Body of pancreas (tissue), 4 donors: ENCODE measurements at regions not wholly inside any gene's neighbourhood (a gene's known extent, or its start where the extent isn't known, plus 50 kb on each side); places are given as distances from the start of the nearest gene placed in this dataset.

Experiments used
- ATAC-seq: fragments of 150-250 bp; one replicate; pipeline ENCODE4 v1.9.1; 2016
- DNase-seq, 4 donors: peaks; one replicate each; pipeline ENCODE4 v3.0.0-alpha.2; 2019
- H3K27ac ChIP-seq, 4 donors: fragments of 200-600 bp; sonication (generic); 1 replicate in 3 of 4; 2 replicates in 1 of 4; pipeline versions ENCODE4 v1.5.1 to v1.6.1; 2016 to 2019; ENCODE audit warnings: mild to moderate bottlenecking in 1 of 4, mixed read lengths in 1 of 4, moderate library complexity in 1 of 4
- H3K27me3 ChIP-seq, 2 donors: fragments of 200-600 bp; sonication (generic); one replicate each; pipeline ENCODE4 v1.6.0; 2016; ENCODE audit warnings: mild to moderate bottlenecking in 1 of 2
- H3K36me3 ChIP-seq, 2 donors: fragments of 200-600 bp; sonication (generic); replicated peaks in 1 of 2; 2 replicates each; pipeline ENCODE4 v1.5.1; 2016; ENCODE audit warnings: low read depth in 2 of 2; ENCODE audit not compliant: insufficient read depth in 1 of 2
- H3K4me1 ChIP-seq: fragments of 200-600 bp; sonication (generic); one replicate; pipeline ENCODE4 v1.6.0; 2016
- H3K4me3 ChIP-seq, 2 donors: fragments of 200-600 bp; sonication (generic); 1 replicate in 1 of 2; 2 replicates in 1 of 2; pipeline ENCODE4 v1.5.1; 2016 to 2019
- H3K9me3 ChIP-seq, 3 donors: fragments of 200-600 bp; sonication (generic); 1 replicate in 2 of 3; 2 replicates in 1 of 3; pipeline ENCODE4 v1.5.1; 2016
- POLR2A ChIP-seq, 3 donors: fragments of 450-650 bp; IDR thresholded peaks; one replicate each; pipeline ENCODE4 v1.6.1; 2016; ENCODE audit warnings: antibody characterized with exemption in 3 of 3, mild to moderate bottlenecking in 2 of 3
- WGBS, 2 donors: methylation state at CpG; one replicate each; pipeline ENCODE4 v1.1.5; 2017; 5-methylcytosine and 5-hydroxymethylcytosine counted together
- intact Hi-C: fragments of 100-400 bp; cut with DNase I; formaldehyde crosslinking; loops from one replicate; pipeline ENCODE4 v1.15.1; 2023
- TF ChIP-seq, protein P1 (sequence below), 7 experiments: fragments of 450-650 bp in 4 of 7; fragments of 200-600 bp in 3 of 7; sonication (generic) in 3 of 7; IDR thresholded peaks; one replicate each; pipeline ENCODE4 v1.5.1; 2016 to 2019; ENCODE audit warnings: antibody characterized with exemption in 7 of 7

DNA sequence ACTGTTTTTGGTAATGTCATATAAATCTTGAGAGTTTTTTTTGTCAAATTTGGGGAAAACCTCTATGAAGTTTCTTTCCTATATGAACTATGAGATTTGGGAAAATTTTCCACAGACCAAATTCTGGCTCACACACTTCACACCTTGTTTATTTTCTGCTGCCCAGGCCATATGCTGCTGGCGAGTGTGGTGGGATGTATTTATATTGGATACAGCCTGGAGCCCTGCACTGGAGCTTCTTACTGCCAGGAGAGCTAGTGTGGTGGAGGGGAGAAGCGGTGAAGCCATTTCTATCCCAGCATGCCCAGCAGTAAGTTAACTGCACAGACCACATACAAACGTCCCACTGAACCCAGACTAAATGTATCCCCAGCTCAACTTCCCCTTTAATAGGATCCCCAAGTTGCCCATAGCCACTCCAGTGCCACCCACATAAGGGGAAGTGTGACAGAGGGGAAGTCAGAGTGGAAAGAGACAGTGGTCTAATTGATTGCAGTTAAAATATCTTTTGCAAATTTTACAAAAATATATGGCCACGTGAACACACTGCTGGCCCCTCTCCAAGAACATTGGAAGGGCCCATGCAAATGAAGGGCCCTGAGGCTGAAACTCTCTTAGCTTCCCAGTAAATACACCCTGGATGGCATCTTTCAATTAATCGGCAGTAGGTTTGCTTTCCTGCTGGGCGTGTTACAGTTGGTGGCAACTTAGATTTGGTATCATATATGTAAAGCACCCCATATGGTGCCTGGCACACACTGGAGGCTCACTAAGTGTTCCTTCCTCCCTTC lies 146.6 kb upstream of the ITGA6 start:
- WGBS, 2 donors = 56 to 72% methylated on average over 6 of the region's 6 CpGs
- peak in 1 of 4 donors; percentile 57 for DNase-seq
- Histone ChIP-seq H3K4me1 (peaks cover 6% of the 10 kb centered on the region), H3K27ac (no peak overlapping the region), H3K4me3 (no peak overlapping the region), H3K27me3 (no peaks in the 10 kb centered on the region), H3K36me3 (no peaks in the 10 kb centered on the region), H3K9me3 (no peaks in the 10 kb centered on the region)
- no peak for ATAC-seq
- intact Hi-C loops = no loop called here
- no peak for TF ChIP-seq POLR2A (IDR thresholded peaks at IDR 0.05)
- TF ChIP-seq, protein P1, sequence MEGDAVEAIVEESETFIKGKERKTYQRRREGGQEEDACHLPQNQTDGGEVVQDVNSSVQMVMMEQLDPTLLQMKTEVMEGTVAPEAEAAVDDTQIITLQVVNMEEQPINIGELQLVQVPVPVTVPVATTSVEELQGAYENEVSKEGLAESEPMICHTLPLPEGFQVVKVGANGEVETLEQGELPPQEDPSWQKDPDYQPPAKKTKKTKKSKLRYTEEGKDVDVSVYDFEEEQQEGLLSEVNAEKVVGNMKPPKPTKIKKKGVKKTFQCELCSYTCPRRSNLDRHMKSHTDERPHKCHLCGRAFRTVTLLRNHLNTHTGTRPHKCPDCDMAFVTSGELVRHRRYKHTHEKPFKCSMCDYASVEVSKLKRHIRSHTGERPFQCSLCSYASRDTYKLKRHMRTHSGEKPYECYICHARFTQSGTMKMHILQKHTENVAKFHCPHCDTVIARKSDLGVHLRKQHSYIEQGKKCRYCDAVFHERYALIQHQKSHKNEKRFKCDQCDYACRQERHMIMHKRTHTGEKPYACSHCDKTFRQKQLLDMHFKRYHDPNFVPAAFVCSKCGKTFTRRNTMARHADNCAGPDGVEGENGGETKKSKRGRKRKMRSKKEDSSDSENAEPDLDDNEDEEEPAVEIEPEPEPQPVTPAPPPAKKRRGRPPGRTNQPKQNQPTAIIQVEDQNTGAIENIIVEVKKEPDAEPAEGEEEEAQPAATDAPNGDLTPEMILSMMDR (IDR thresholded peaks at IDR 0.05) = no peak

DNA sequence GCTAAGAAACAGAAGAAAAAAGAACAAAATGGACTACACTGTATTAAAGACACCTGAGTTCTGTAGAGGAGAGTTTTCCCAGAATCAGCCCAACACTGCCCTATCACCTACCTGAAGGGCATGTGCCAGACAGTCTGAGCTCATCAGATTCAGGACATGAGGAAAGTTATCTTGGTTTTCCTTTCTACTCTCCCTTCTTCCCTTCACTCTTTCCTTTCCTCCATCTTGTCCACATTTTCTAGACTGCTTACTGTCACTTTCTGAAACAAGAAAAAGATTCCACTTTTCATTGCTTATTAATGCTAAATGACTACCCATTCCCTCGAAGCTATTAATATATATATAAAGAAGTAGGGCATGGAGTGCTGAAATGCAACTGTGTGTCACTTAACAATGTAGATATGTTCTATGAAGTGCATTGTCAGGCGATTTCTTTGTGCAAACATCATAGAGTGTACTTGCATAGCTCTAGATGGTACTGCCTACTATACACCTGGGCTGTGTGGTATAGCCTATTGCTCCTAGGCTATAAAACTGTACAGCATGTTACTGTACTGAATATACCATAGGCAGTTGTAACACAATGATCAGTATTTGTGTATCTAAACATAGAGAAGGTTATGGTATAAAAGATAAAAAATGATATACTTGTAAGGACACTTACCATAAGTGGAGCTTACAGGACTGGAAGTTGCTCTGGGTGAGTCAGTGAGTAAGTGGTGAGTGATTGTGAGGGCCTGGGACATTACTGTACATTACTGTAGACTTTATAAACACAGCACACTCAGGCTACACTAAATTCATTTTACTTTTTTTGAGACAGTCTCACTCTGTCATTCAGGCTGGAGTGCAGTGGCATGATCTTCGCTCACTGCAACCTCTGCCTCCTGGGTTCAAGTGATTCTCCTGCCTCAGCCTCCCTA lies 145.5 kb upstream of the ITGA6 start:
- TF ChIP-seq, protein P1 (IDR thresholded peaks at IDR 0.05) = no peak
- TF ChIP-seq POLR2A (IDR thresholded peaks at IDR 0.05) = no peak
- no peak overlapping the region for H3K27ac ChIP-seq
- H3K36me3 ChIP-seq = no peaks in the 10 kb centered on the region
- DNase-seq (no peak), ATAC-seq (no peak)
- H3K9me3 ChIP-seq = no peaks in the 10 kb centered on the region
- no peaks in the 10 kb centered on the region for H3K27me3 ChIP-seq
- WGBS, 2 donors = 74 to 78% methylated on average over 3 of the region's 3 CpGs
- peaks cover 6% of the 10 kb centered on the region for H3K4me1 ChIP-seq
- H3K4me3 ChIP-seq = no peak overlapping the region
- intact Hi-C loops = no loop called here

DNA sequence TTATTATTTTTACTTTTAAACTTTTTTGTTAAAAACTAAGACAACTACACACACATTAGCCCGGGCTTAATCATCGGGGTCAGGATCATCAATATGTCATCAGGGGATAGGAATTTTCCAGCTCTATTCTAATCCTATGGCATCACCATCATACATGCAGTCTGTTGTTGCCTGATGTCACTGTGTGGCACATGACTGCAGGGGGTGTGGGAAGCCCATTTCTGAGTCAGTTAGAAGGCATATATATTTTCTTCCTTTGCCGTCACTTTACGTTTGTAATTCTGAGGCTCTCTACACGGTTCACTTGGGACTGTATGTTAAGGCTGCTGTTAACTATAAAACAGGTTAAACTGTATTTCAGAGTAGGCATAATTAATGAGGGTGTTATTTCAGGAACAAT lies 144.4 kb upstream of the ITGA6 start:
- intact Hi-C loops = no loop called here
- TF ChIP-seq, protein P1 (IDR thresholded peaks at IDR 0.05) = no peak
- TF ChIP-seq POLR2A (IDR thresholded peaks at IDR 0.05) = no peak

DNA sequence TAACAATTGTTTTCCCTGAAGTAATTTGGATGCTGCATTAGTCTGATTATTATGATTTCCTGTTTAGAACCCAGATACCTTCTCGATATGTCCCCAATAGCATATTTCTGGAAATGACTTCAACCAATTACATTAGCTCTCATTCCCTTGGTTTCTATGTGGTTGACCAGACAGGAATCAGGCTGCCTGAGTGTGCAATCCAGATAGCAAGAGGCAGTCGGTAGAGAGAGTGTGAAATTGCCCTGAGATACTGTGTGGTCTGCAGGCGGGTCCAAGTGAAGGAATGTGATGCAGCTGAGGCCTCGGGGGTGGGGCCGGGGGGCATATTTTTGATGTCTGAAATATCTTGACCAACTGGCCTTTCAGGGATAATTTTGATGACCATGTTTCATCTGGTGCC lies 143.9 kb upstream of the ITGA6 start:
- H3K4me1 ChIP-seq = peaks cover 6% of the 10 kb centered on the region
- no peaks in the 10 kb centered on the region for H3K9me3 ChIP-seq
- H3K27ac ChIP-seq = no peak overlapping the region
- intact Hi-C loops = no loop called here
- no peak for ATAC-seq
- no peak overlapping the region for H3K4me3 ChIP-seq
- no peaks in the 10 kb centered on the region for H3K36me3 ChIP-seq
- WGBS, 2 donors = 74 to 84% methylated on average over 5 of the region's 5 CpGs
- H3K27me3 ChIP-seq = no peaks in the 10 kb centered on the region
- TF ChIP-seq, protein P1 (IDR thresholded peaks at IDR 0.05) = no peak
- TF ChIP-seq POLR2A (IDR thresholded peaks at IDR 0.05) = no peak
- DNase-seq = no peak

More for the DNA sequence above, 144.4 kb upstream of the ITGA6 start:
- ATAC-seq = no peak
- Histone ChIP-seq H3K9me3 (no peaks in the 10 kb centered on the region), H3K27ac (no peak overlapping the region), H3K4me3 (no peak overlapping the region), H3K36me3 (no peaks in the 10 kb centered on the region), H3K4me1 (peaks cover 6% of the 10 kb centered on the region), H3K27me3 (no peaks in the 10 kb centered on the region)
- 80 to 85% methylated on average over 5 of the region's 5 CpGs for WGBS, 2 donors
- DNase-seq = peak in 1 of 4 donors; percentile 9
